AG04450 (cell line): ENCODE measurements at regions not wholly inside any gene's neighbourhood (a gene's known extent, or its start where the extent isn't known, plus 50 kb on each side); places are given as distances from the start of the nearest gene placed in this dataset.

ENCODE experiments used
- CTCF ChIA-PET: fragments of 300-600, 350-600 bp; formaldehyde crosslinking; extraction: SDS; loops from one replicate; lab custom pipeline; 2022; ENCODE audit warnings: antibody characterized with exemption, inconsistent platforms; lab: Charles Lee
- POLR2A ChIA-PET: fragments of 350-600 bp; formaldehyde crosslinking; extraction: SDS; loops from one replicate; lab custom pipeline; 2021; ENCODE audit warnings: antibody characterized with exemption, inconsistent platforms; lab: Yijun Ruan, JAX
- DNase-seq: peaks from one replicate; pipeline ENCODE4 v3.0.0-alpha.2; 2011; ENCODE audit warnings: low read depth, low spot score
- H3K27ac ChIP-seq: one replicate; pipeline ENCODE4 v1.5.1; 2012; ENCODE audit warnings: low read depth, low read length, control low read depth
- H3K27me3 ChIP-seq: one replicate; pipeline ENCODE4 v1.6.0; 2012; ENCODE audit warnings: low read length; ENCODE audit not compliant: control insufficient read depth, insufficient read depth
- H3K4me3 ChIP-seq: 2 replicates; pipeline ENCODE4 v1.5.1; 2011; ENCODE audit warnings: mild to moderate bottlenecking, low read depth, low read length, control low read depth
- H3K9me3 ChIP-seq: 2 replicates; pipeline ENCODE4 v1.5.1; 2012; ENCODE audit warnings: low read length; ENCODE audit not compliant: control insufficient read depth, insufficient read depth
- CTCF ChIP-seq: IDR thresholded peaks from 2 replicates; pipeline ENCODE4 v1.5.1; 2011; ENCODE audit warnings: low read depth, low read length, control low read depth, inconsistent platforms

GRCh38 chr6:102582569-102582968 lies 1189.1 kb downstream of the GRIK2 start:
- Histone ChIP-seq H3K4me3 (no peak overlapping the region), H3K9me3 (peaks cover 25% of the 10 kb centered on the region), H3K27me3 (no peaks in the 10 kb centered on the region), H3K27ac (no peak overlapping the region)
- TF ChIP-seq CTCF: no peak
- no peak for DNase-seq
- ChIA-PET CTCF (no interaction called here), POLR2A (no interaction called here)

GRCh38 chr6:102581378-102582124 lies 1188.0 kb downstream of the GRIK2 start:
- H3K27ac ChIP-seq: no peak overlapping the region
- CTCF ChIA-PET: no interaction called here
- no peak for DNase-seq
- H3K9me3 ChIP-seq: peaks cover 25% of the 10 kb centered on the region
- H3K27me3 ChIP-seq: no peaks in the 10 kb centered on the region
- POLR2A ChIA-PET: no interaction called here
- TF ChIP-seq CTCF: no peak
- no peak overlapping the region for H3K4me3 ChIP-seq

- no peak for DNase-seq
- CTCF ChIA-PET: no interaction called here
- H3K27me3 ChIP-seq: no peaks in the 10 kb centered on the region
- POLR2A ChIA-PET: no interaction called here
- no peaks in the 10 kb centered on the region for H3K9me3 ChIP-seq
- no peak overlapping the region for H3K27ac ChIP-seq
- no peak overlapping the region for H3K4me3 ChIP-seq
- TF ChIP-seq CTCF: no peak
Measured at GRCh38 chr6:102571236-102571908, 1177.9 kb downstream of the GRIK2 start.

- no peak for TF ChIP-seq CTCF
- no peak for DNase-seq
- no peaks in the 10 kb centered on the region for H3K27me3 ChIP-seq
- H3K9me3 ChIP-seq: no peaks in the 10 kb centered on the region
- H3K4me3 ChIP-seq: no peak overlapping the region
- CTCF ChIA-PET: no interaction called here
- POLR2A ChIA-PET: no interaction called here
- no peak overlapping the region for H3K27ac ChIP-seq
Measured at GRCh38 chr6:102562713-102563112, 1169.2 kb downstream of the GRIK2 start.

GRCh38 chr6:102553214-102553613 lies 1159.7 kb downstream of the GRIK2 start:
- ChIA-PET CTCF (no interaction called here), POLR2A (no interaction called here)
- H3K27me3 ChIP-seq: no peaks in the 10 kb centered on the region

More at GRCh38 chr6:102553214-102553613, 1159.7 kb downstream of the GRIK2 start:
- TF ChIP-seq CTCF: no peak
- no peak overlapping the region for H3K27ac ChIP-seq
- H3K9me3 ChIP-seq: no peaks in the 10 kb centered on the region
- no peak for DNase-seq
- H3K4me3 ChIP-seq: no peak overlapping the region
